OCI-LY7 (cell line): ENCODE measurements at regions not wholly inside any gene's neighbourhood (a gene's known extent, or its start where the extent isn't known, plus 50 kb on each side); places are given as distances from the start of the nearest gene placed in this dataset.
"Not testable (repeated sequence)": the region's sequence is repeated elsewhere in the genome, so short reads cannot be mapped to it uniquely, and the experiment has no call there.

Experiments used
- BruUV-seq: library from RNA; stranded (reverse); fragments of 400-500 nt; replicated peaks from 2 replicates; lab custom pipeline; 2021; lab: Mats Ljungman, UMichigan
- CTCF ChIA-PET: fragments of 300-600 bp; sonication (Branson Sonifier 250); formaldehyde crosslinking; loops from one replicate; lab custom pipeline; 2022; ENCODE audit warnings: antibody characterized with exemption; ENCODE audit not compliant: unreplicated experiment; lab: Charles Lee
- POLR2A ChIA-PET: fragments of 300-600 bp; sonication (Branson Sonifier 250); formaldehyde crosslinking; loops from one replicate; lab custom pipeline; 2022; ENCODE audit warnings: antibody characterized with exemption; lab: Charles Lee
- DNase-seq: peaks from one replicate; pipeline ENCODE4 v3.0.0-alpha.2; 2015; ENCODE audit warnings: low spot score
- H2AFZ ChIP-seq: fragments of 200-600 bp; sonication (generic), shearing (Covaris generic); 2 replicates; pipeline ENCODE4 v1.6.1; 2014; ENCODE audit warnings: mild to moderate bottlenecking, antibody characterized with exemption, low read length, moderate library complexity
- H3K27ac ChIP-seq: fragments of 200-600 bp; sonication (generic); 2 replicates; pipeline ENCODE4 v1.5.1; 2014; ENCODE audit warnings: mixed run types, low read depth, mild to moderate bottlenecking, moderate library complexity, low read length, inconsistent platforms; ENCODE audit not compliant: poor library complexity, severe bottlenecking
- H3K36me3 ChIP-seq: fragments of 200-600 bp; sonication (generic); 2 replicates; pipeline ENCODE4 v1.6.1; 2014; ENCODE audit warnings: mild to moderate bottlenecking, antibody characterized with exemption, low read length, moderate library complexity, mixed read lengths; ENCODE audit not compliant: insufficient read depth
- H3K4me1 ChIP-seq: fragments of 200-600 bp; sonication (generic); 2 replicates; pipeline ENCODE4 v1.5.1; 2014; ENCODE audit warnings: mild to moderate bottlenecking, low read length; ENCODE audit not compliant: insufficient read depth, poor library complexity, severe bottlenecking
- H3K4me2 ChIP-seq: fragments of 200-600 bp; sonication (generic); 2 replicates; pipeline ENCODE4 v1.6.1; 2014; ENCODE audit warnings: mild to moderate bottlenecking, low read length
- H3K4me3 ChIP-seq: fragments of 200-600 bp; sonication (generic); 2 replicates; pipeline ENCODE4 v1.5.1; 2014; ENCODE audit warnings: mild to moderate bottlenecking, low read depth, low read length; ENCODE audit not compliant: poor library complexity, severe bottlenecking
- H3K79me2 ChIP-seq: fragments of 200-600 bp; sonication (generic); 2 replicates; pipeline ENCODE4 v1.6.1; 2016; ENCODE audit warnings: low read depth, mild to moderate bottlenecking, low read length, moderate library complexity, mixed read lengths; ENCODE audit not compliant: insufficient read depth
- H3K9me2 ChIP-seq: fragments of 200-600 bp; sonication (generic); 2 replicates; pipeline ENCODE4 v1.6.1; 2016; ENCODE audit warnings: mild to moderate bottlenecking, low read length, mixed read lengths; ENCODE audit not compliant: insufficient read depth
- H3K9me3 ChIP-seq: fragments of 200-600 bp; sonication (generic); 2 replicates; pipeline ENCODE4 v1.6.1; 2014; ENCODE audit warnings: mild to moderate bottlenecking, mixed run types, low read length, mixed read lengths
- H4K20me1 ChIP-seq: fragments of 200-600 bp; sonication (generic); 2 replicates; pipeline ENCODE4 v1.6.1; 2014; ENCODE audit warnings: mild to moderate bottlenecking, antibody characterized with exemption, low read length, moderate library complexity, mixed read lengths; ENCODE audit not compliant: insufficient read depth
- CTCF ChIP-seq: fragments of 200-600 bp; sonication (generic); conservative IDR thresholded peaks from 2 replicates; pipeline ENCODE4 v1.5.1; 2014; ENCODE audit warnings: mild to moderate bottlenecking, antibody characterized with exemption, low read length, moderate library complexity, mixed read lengths
- EZH2phosphoT487 ChIP-seq: fragments of 200-600 bp; sonication (generic); IDR thresholded peaks from 2 replicates; pipeline ENCODE4 v1.6.1; 2018; ENCODE audit warnings: low read depth, borderline replicate concordance, mild to moderate bottlenecking, mixed run types, antibody characterized with exemption, low read length, moderate library complexity, mixed read lengths
- intact Hi-C: fragments of 100-400 bp; cut with micrococcal nuclease; formaldehyde crosslinking; loops from one replicate; pipeline ENCODE4 v1.10.0; 2022; ENCODE audit not compliant: unreplicated experiment

GRCh38 chr13:71210861-71211260 is 656.1 kb downstream of the DACH1 start:
- CTCF ChIA-PET, result no interaction called here
- no peak for DNase-seq
- Histone ChIP-seq H3K9me2 (no peaks in the 10 kb centered on the region), H2AFZ (no peak overlapping the region), H3K9me3 (no peaks in the 10 kb centered on the region), H3K27ac (no peak overlapping the region), H3K79me2 (no peaks in the 10 kb centered on the region), H3K4me2 (no peak overlapping the region), H3K36me3 (no peaks in the 10 kb centered on the region), H3K4me3 (no peak overlapping the region), H4K20me1 (no peaks in the 10 kb centered on the region), H3K4me1 (no peaks in the 10 kb centered on the region)
- no TSS peak for BruUV-seq
- TF ChIP-seq CTCF (no peak), EZH2phosphoT487 (no peak)
- intact Hi-C loops, result no loop called here
- POLR2A ChIA-PET, result no interaction called here

- no peaks in the 10 kb centered on the region for H3K9me3 ChIP-seq
- H3K4me3 ChIP-seq, result no peak overlapping the region
- no peaks in the 10 kb centered on the region for H3K4me1 ChIP-seq
- DNase-seq, result no peak
- no peaks in the 10 kb centered on the region for H3K36me3 ChIP-seq
- H3K79me2 ChIP-seq, result no peaks in the 10 kb centered on the region
- TF ChIP-seq EZH2phosphoT487, result no peak
- no peak for TF ChIP-seq CTCF
- ChIA-PET POLR2A (interaction anchor here (0.6 kb wide), 1 partner anchor 13 kb away, joined by 5 read pairs; no protein-coding TSS in a partner anchor), CTCF (no interaction called here)
- intact Hi-C loops, result no loop called here
- H3K9me2 ChIP-seq, result no peaks in the 10 kb centered on the region
- H2AFZ ChIP-seq, result no peak overlapping the region
- H3K27ac ChIP-seq, result no peak overlapping the region
- no peaks in the 10 kb centered on the region for H4K20me1 ChIP-seq
- no TSS peak for BruUV-seq
- no peak overlapping the region for H3K4me2 ChIP-seq
Measured at GRCh38 chr13:71209217-71209616, 657.8 kb downstream of the DACH1 start.

- H3K9me3 ChIP-seq, H3K79me2 ChIP-seq, intact Hi-C loops, H3K4me2 ChIP-seq, H3K27ac ChIP-seq, BruUV-seq, CTCF ChIA-PET, DNase-seq, H3K9me2 ChIP-seq, H4K20me1 ChIP-seq, H2AFZ ChIP-seq, H3K4me3 ChIP-seq, H3K36me3 ChIP-seq, H3K4me1 ChIP-seq: not testable (repeated sequence)
- POLR2A ChIA-PET, result interaction anchor here (0.6 kb wide), 1 partner anchor 290 kb away, joined by 3 read pairs; no protein-coding TSS in a partner anchor
Measured at GRCh38 chr13:71184583-71184982, 682.4 kb downstream of the DACH1 start.

GRCh38 chr13:71183352-71183751 is 683.7 kb downstream of the DACH1 start:
- H3K79me2 ChIP-seq, H3K4me2 ChIP-seq, H3K9me2 ChIP-seq, DNase-seq, H3K4me3 ChIP-seq, intact Hi-C loops, H3K27ac ChIP-seq, H4K20me1 ChIP-seq, H3K36me3 ChIP-seq, BruUV-seq, CTCF ChIA-PET, H2AFZ ChIP-seq, H3K9me3 ChIP-seq, H3K4me1 ChIP-seq: not testable (repeated sequence)
- POLR2A ChIA-PET, result interaction anchor here (0.6 to 1.0 kb wide), 4 partner anchors 9 to 1915 kb away, joined by 3 to 5 read pairs (median 3); no protein-coding TSS in a partner anchor
